Epithelial cell of esophagus (primary cell): ENCODE measurements at regions not wholly inside any gene's neighbourhood (a gene's known extent, or its start where the extent isn't known, plus 50 kb on each side); places are given as distances from the start of the nearest gene placed in this dataset.
A peak's percentile ranks its signal among the peaks of the same experiment; 100 is the strongest.

ENCODE experiments used
- DNase-seq: peaks from one replicate; pipeline ENCODE4 v3.0.0; 2010; ENCODE audit warnings: low read depth
- H3K4me3 ChIP-seq: 2 replicates; pipeline ENCODE4 v1.5.1; 2011; ENCODE audit warnings: mild to moderate bottlenecking, low read length, control low read depth
- TF ChIP-seq, protein P1 (sequence below): IDR thresholded peaks from 2 replicates; pipeline ENCODE4 v1.5.1; 2011; ENCODE audit warnings: low read depth, mild to moderate bottlenecking, low read length, control low read depth, inconsistent platforms; ENCODE audit not compliant: insufficient read depth; ENCODE audit errors: missing control alignments

DNA sequence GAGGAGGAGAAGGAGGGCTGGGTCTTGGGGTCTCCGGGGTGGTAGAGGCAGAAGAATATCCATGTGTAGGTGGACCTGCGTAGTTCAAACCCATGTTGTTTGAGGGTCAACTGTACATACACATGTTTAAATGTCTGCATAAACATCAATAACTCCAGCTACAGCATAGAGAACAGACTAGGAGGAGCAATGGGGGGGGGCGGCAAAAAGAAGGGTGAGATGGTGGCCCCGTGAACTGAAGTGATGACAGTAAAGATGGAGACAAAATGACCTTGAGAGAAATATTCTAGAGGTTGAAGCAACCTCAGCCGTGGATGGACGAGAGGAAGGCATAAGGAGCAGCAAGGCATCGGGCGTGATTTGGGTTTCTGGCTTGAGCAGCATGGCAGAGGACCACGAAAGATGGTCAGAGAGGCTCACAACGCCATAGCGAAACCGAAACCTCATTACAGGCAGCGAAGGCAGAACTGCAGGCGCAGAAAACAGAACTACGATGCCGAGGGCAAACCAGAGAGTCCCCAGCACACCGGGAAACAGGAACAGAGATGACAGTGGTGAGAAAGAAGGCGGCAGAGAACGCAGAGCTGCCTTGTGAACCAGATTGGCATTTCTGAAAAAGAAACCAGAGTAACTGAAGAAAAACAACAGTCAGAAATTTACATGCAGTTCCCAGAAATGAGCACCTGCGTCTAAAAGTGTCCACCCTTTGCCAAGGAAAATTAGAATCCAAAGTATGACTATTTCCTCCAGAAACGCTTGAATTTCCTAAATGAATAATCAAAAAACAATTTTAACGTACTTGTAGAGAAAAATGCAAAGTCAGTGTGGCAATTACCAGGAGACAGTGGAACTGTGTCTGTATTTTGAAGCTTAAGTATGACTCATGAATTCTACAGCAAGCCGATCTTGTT, 50.3 kb upstream of the ENPP6 start:
- peak; percentile 83 for DNase-seq
- H3K4me3 ChIP-seq: no peak overlapping the region
- TF ChIP-seq, protein P1, sequence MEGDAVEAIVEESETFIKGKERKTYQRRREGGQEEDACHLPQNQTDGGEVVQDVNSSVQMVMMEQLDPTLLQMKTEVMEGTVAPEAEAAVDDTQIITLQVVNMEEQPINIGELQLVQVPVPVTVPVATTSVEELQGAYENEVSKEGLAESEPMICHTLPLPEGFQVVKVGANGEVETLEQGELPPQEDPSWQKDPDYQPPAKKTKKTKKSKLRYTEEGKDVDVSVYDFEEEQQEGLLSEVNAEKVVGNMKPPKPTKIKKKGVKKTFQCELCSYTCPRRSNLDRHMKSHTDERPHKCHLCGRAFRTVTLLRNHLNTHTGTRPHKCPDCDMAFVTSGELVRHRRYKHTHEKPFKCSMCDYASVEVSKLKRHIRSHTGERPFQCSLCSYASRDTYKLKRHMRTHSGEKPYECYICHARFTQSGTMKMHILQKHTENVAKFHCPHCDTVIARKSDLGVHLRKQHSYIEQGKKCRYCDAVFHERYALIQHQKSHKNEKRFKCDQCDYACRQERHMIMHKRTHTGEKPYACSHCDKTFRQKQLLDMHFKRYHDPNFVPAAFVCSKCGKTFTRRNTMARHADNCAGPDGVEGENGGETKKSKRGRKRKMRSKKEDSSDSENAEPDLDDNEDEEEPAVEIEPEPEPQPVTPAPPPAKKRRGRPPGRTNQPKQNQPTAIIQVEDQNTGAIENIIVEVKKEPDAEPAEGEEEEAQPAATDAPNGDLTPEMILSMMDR: no peak
